SK-N-MC (cell line): ENCODE measurements at regions not wholly inside any gene's neighbourhood (a gene's known extent, or its start where the extent isn't known, plus 50 kb on each side); places are given as distances from the start of the nearest gene placed in this dataset.

Experiments
- EZH2 ChIP-seq: fragments of 200-600 bp; sonication (generic); IDR thresholded peaks from one replicate; pipeline ENCODE4 v1.6.1; 2017; ENCODE audit warnings: antibody characterized with exemption
- FOXP2 ChIP-seq: optimal IDR thresholded peaks from 2 replicates; pipeline ENCODE3; 2011; ENCODE audit warnings: mild to moderate bottlenecking, moderate library complexity; ENCODE audit not compliant: insufficient read depth; ENCODE audit errors: extremely low read length, control extremely low read depth
- POLR2AphosphoS5 ChIP-seq: IDR thresholded peaks from 2 replicates; pipeline ENCODE4 v1.6.1; 2012; ENCODE audit warnings: mild to moderate bottlenecking, low read depth, low read length, borderline replicate concordance

DNA sequence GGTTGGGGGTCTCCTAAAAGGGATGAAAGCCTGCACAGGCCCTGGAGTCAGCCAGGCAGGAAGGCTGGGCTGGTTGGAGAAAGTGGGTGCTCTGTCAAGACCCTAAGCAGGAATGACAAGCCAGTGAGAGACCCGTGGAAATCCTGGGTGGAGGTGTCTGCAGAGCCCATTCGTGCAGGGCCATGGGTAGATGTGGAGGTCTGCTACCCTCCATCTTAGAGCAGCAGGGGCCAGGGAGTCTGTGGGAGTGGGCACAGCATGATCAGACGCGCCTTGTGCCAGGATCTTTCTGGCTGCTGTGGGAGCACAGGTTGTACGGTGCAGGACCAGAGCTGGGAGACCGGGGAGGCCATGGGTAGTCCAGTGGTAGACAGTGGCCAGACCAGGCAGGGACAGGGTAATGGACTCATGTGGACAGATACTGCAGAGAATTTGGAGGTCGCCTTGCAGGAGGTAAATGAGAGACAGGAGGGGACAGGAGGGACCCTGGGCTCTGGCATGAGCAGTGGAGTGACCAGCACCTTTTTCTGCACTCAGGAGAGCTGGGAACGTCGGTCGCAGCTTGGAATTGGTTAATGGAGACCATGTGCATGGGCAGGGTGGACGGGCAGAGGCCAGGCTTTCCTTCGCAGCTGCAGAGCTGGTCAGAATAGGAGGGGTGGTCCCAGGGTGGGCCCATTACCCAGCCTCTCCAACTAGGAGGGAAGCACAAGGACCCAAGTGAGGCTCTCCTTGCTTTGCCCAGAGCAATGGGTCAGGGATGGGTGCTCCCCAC, 203.5 kb upstream of the PMEPA1 start:
- TF ChIP-seq EZH2 (no peak), POLR2AphosphoS5 (no peak), FOXP2 (no peak)
